Endothelial cell of umbilical vein (primary cell): ENCODE measurements at regions not wholly inside any gene's neighbourhood (a gene's known extent, or its start where the extent isn't known, plus 50 kb on each side); places are given as distances from the start of the nearest gene placed in this dataset.
"Not testable (repeated sequence)": the region's sequence is repeated elsewhere in the genome, so short reads cannot be mapped to it uniquely, and the experiment has no call there.

Experiments
- BruUV-seq: library from RNA; stranded (reverse); fragments of 400-500 nt; replicated peaks from 2 replicates; lab custom pipeline; 2021; lab: Mats Ljungman, UMichigan
- CTCF ChIA-PET: fragments of 300-600, 350-600 bp; sonication (Branson Sonifier 250); formaldehyde crosslinking; loops from one replicate; lab custom pipeline; 2021; ENCODE audit warnings: antibody characterized with exemption, inconsistent platforms; lab: Charles Lee
- POLR2A ChIA-PET: fragments of 300-600, 350-600 bp; sonication (Branson Sonifier 250); formaldehyde crosslinking; loops from one replicate; lab custom pipeline; 2021; ENCODE audit warnings: antibody characterized with exemption, inconsistent platforms; lab: Charles Lee
- DNase-seq: peaks from one replicate; pipeline ENCODE4 v3.0.0-alpha.2; 2011; ENCODE audit warnings: low read depth, low spot score
- FAIRE-seq: peaks from 2 replicates; lab custom pipeline; 2011; peaks lifted over from hg19 to GRCh38; lab: Jason Lieb, UNC
- H2AFZ ChIP-seq: 2 replicates; pipeline ENCODE4 v1.6.0; 2012; ENCODE audit warnings: low read depth, low read length, control low read depth, inconsistent platforms
- H3K27ac ChIP-seq: 2 replicates; pipeline ENCODE4 v1.5.1; 2011; ENCODE audit warnings: low read depth, mild to moderate bottlenecking, control low read depth, low read length, moderate library complexity; ENCODE audit not compliant: insufficient read depth
- H3K27me3 ChIP-seq, 2 experiments: 2 replicates each; pipeline versions ENCODE4 v1.6.0 to v1.6.1; 2011; ENCODE audit warnings: low read length in 2 of 2, mixed read lengths in 1 of 2; ENCODE audit not compliant: control insufficient read depth in 2 of 2, insufficient read depth in 2 of 2
- H3K36me3 ChIP-seq, 2 experiments: 2 replicates in 1 of 2; 3 replicates in 1 of 2; pipeline ENCODE4 v1.5.1; 2011; ENCODE audit warnings: low read length in 2 of 2, mild to moderate bottlenecking in 1 of 2, moderate library complexity in 1 of 2; ENCODE audit not compliant: control insufficient read depth in 2 of 2, insufficient read depth in 2 of 2; ENCODE audit errors: extremely low read depth in 1 of 2
- H3K4me1 ChIP-seq: 3 replicates; pipeline ENCODE4 v1.5.1; 2011; ENCODE audit warnings: mild to moderate bottlenecking, low read length; ENCODE audit not compliant: control insufficient read depth, insufficient read depth; ENCODE audit errors: extremely low read depth
- H3K4me2 ChIP-seq: 2 replicates; pipeline ENCODE4 v1.6.1; 2011; ENCODE audit warnings: low read length, control low read depth, mixed read lengths; ENCODE audit not compliant: insufficient read depth
- H3K4me3 ChIP-seq, 3 experiments: fragments of 200-600 bp in 1 of 3; sonication (generic), shearing (Covaris generic) in 1 of 3; replicated peaks in 1 of 3; 2 replicates each; pipeline ENCODE4 v1.5.1; 2011 to 2016; ENCODE audit warnings: control low read depth in 3 of 3, low read length in 3 of 3, mild to moderate bottlenecking in 2 of 3, inconsistent platforms in 1 of 3, low read depth in 1 of 3, moderate library complexity in 1 of 3; ENCODE audit not compliant: insufficient read depth in 1 of 3
- H3K79me2 ChIP-seq: 2 replicates; pipeline ENCODE4 v1.6.0; 2012; ENCODE audit warnings: low read length, inconsistent platforms; ENCODE audit not compliant: control insufficient read depth, insufficient read depth
- H3K9ac ChIP-seq: replicated peaks from 2 replicates; pipeline ENCODE3; 2011; ENCODE audit warnings: low read length, control low read depth; ENCODE audit not compliant: insufficient read depth; ENCODE audit errors: extremely low read depth
- H3K9me1 ChIP-seq: replicated peaks from 3 replicates; pipeline ENCODE4 v1.6.0; 2011; ENCODE audit warnings: mild to moderate bottlenecking, low read length; ENCODE audit not compliant: control insufficient read depth, insufficient read depth; ENCODE audit errors: extremely low read depth
- H3K9me3 ChIP-seq: replicated peaks from 2 replicates; pipeline ENCODE4 v1.5.1; 2012; ENCODE audit warnings: low read length, inconsistent platforms; ENCODE audit not compliant: control insufficient read depth, insufficient read depth
- H4K20me1 ChIP-seq: replicated peaks from 2 replicates; pipeline ENCODE3; 2011; ENCODE audit warnings: mild to moderate bottlenecking, low read length; ENCODE audit not compliant: control insufficient read depth, insufficient read depth; ENCODE audit errors: extremely low read depth
- EZH2 ChIP-seq: IDR thresholded peaks from 2 replicates; pipeline ENCODE4 v1.6.1; 2012; ENCODE audit warnings: borderline replicate concordance, low read depth, mild to moderate bottlenecking, moderate library complexity, low read length, inconsistent platforms; ENCODE audit not compliant: severe bottlenecking
- MYC ChIP-seq: IDR thresholded peaks from one replicate; pipeline ENCODE4 v1.6.1; 2011; ENCODE audit warnings: mild to moderate bottlenecking, low read depth, low read length
- POLR2AphosphoS5 ChIP-seq: IDR thresholded peaks from 2 replicates; pipeline ENCODE4 v1.6.1; 2012; ENCODE audit warnings: low read depth, mild to moderate bottlenecking, control low read depth, low read length, moderate library complexity; ENCODE audit not compliant: insufficient read depth
- dilution Hi-C: fragments of 300-500 bp; cut with MboI; formaldehyde crosslinking; loops from one replicate; pipeline ENCODE4 v1.15.0; 2019; ENCODE audit warnings: low sequenced_read_pairs; ENCODE audit not compliant: extremely low pct_ligation_motif_present
- intact Hi-C: fragments of 100-400 bp; cut with micrococcal nuclease; formaldehyde crosslinking; loops from one replicate; pipeline ENCODE4 v1.10.0; 2022

- Histone ChIP-seq H4K20me1 (no peaks in the 10 kb centered on the region), H3K9me3 (no peaks in the 10 kb centered on the region), H3K4me2 (no peak overlapping the region), H3K9me1 (no peaks in the 10 kb centered on the region), H2AFZ (no peak overlapping the region), H3K79me2 (no peaks in the 10 kb centered on the region), H3K4me1 (no peaks in the 10 kb centered on the region), H3K27me3 (no peaks in the 10 kb centered on the region), H3K36me3 (no peaks in the 10 kb centered on the region), H3K4me3 (no peak overlapping the region), H3K9ac (no peak overlapping the region), H3K27ac (no peak overlapping the region)
- no TSS peak for BruUV-seq
- POLR2A ChIA-PET, result no interaction called here
- no peak for DNase-seq
- dilution Hi-C loops, result no loop called here
- intact Hi-C loops, result no loop called here
- TF ChIP-seq MYC, result no peak
- TF ChIP-seq POLR2AphosphoS5, result no peak
- TF ChIP-seq EZH2, result no peak
- FAIRE-seq, result no peak
- CTCF ChIA-PET, result no interaction called here
Observed at GRCh38 chr4:28310926-28311325, 1450.3 kb downstream of the STIM2 start.

GRCh38 chr4:28312497-28312896 is 1451.9 kb downstream of the STIM2 start:
- H4K20me1 ChIP-seq, DNase-seq, dilution Hi-C loops, H3K9me1 ChIP-seq, CTCF ChIA-PET, H3K9ac ChIP-seq, POLR2A ChIA-PET, H3K9me3 ChIP-seq, H2AFZ ChIP-seq, H3K36me3 ChIP-seq, H3K4me3 ChIP-seq, H3K4me1 ChIP-seq, intact Hi-C loops, H3K4me2 ChIP-seq, H3K27ac ChIP-seq, BruUV-seq, H3K79me2 ChIP-seq, H3K27me3 ChIP-seq, FAIRE-seq: not testable (repeated sequence)
